Large intestine (tissue), 3 donors: ENCODE measurements at regions not wholly inside any gene's neighbourhood (a gene's known extent, or its start where the extent isn't known, plus 50 kb on each side); places are given as distances from the start of the nearest gene placed in this dataset.
A peak's percentile ranks its signal among the peaks of the same experiment; 100 is the strongest.

Experiments used
- DNase-seq, 2 donors: peaks; one replicate each; pipeline versions ENCODE4 v3.0.0 to v3.0.0-alpha.2; 2013
- H3K27ac ChIP-seq: one replicate; pipeline ENCODE4 v1.5.1; 2013; ENCODE audit warnings: low read length
- H3K27me3 ChIP-seq: 2 replicates; pipeline ENCODE4 v1.6.1; 2013; ENCODE audit warnings: low read length; ENCODE audit not compliant: control insufficient read depth, insufficient read depth
- H3K36me3 ChIP-seq: 2 replicates; pipeline ENCODE4 v1.6.1; 2013; ENCODE audit warnings: low read length; ENCODE audit not compliant: control insufficient read depth, insufficient read depth
- H3K4me1 ChIP-seq: one replicate; pipeline ENCODE4 v1.6.1; 2013; ENCODE audit warnings: low read length; ENCODE audit not compliant: control insufficient read depth, insufficient read depth
- H3K4me3 ChIP-seq: one replicate; pipeline ENCODE4 v1.5.1; 2013; ENCODE audit warnings: low read length
- H3K9me3 ChIP-seq: one replicate; pipeline ENCODE4 v1.6.1; 2013; ENCODE audit warnings: mild to moderate bottlenecking, low read depth, low read length, moderate library complexity; ENCODE audit not compliant: control insufficient read depth
- WGBS: methylation state at CpG from one replicate; pipeline ENCODE4 v1.1.5; 2013; ENCODE audit warnings: low lambda C conversion rate; ENCODE audit not compliant: insufficient coverage; 5-methylcytosine and 5-hydroxymethylcytosine counted together

GRCh38 chr17:65370669-65371131, 190.7 kb downstream of the AXIN2 start:
- Histone ChIP-seq H3K27me3 (no peaks in the 10 kb centered on the region), H3K4me3 (no peak overlapping the region), H3K4me1 (peaks cover 9% of the 10 kb centered on the region), H3K9me3 (peaks cover 3% of the 10 kb centered on the region), H3K36me3 (no peaks in the 10 kb centered on the region), H3K27ac (no peak overlapping the region)
- peak; percentile 53 to 80 for DNase-seq
- WGBS, result no CpG with 5 or more reads among the region's 15 CpGs

GRCh38 chr17:65368341-65368740, 193.1 kb downstream of the AXIN2 start:
- WGBS, result no CpG with 5 or more reads among the region's 4 CpGs
- peaks cover 11% of the 10 kb centered on the region for H3K9me3 ChIP-seq
- no peaks in the 10 kb centered on the region for H3K27me3 ChIP-seq

GRCh38 chr17:65366102-65366844, 195.2 kb downstream of the AXIN2 start:
- Histone ChIP-seq H3K27me3 (no peaks in the 10 kb centered on the region), H3K4me1 (peaks cover 9% of the 10 kb centered on the region), H3K36me3 (no peaks in the 10 kb centered on the region), H3K27ac (no peak overlapping the region), H3K9me3 (peaks cover 11% of the 10 kb centered on the region), H3K4me3 (no peak overlapping the region)
- no peak for DNase-seq
- 95% methylated on average over 3 of the region's 15 CpGs for WGBS

More at GRCh38 chr17:65368341-65368740, 193.1 kb downstream of the AXIN2 start:
- Histone ChIP-seq H3K4me1 (peaks cover 9% of the 10 kb centered on the region), H3K27ac (no peak overlapping the region), H3K36me3 (no peaks in the 10 kb centered on the region), H3K4me3 (no peak overlapping the region)
- no peak for DNase-seq

- no peak for DNase-seq
- Histone ChIP-seq H3K27ac (no peak overlapping the region), H3K9me3 (peaks cover 11% of the 10 kb centered on the region), H3K4me3 (no peak overlapping the region), H3K27me3 (no peaks in the 10 kb centered on the region), H3K4me1 (no peaks in the 10 kb centered on the region), H3K36me3 (no peaks in the 10 kb centered on the region)
- 83% methylated on average over 1 of the region's 11 CpGs for WGBS
Observed at GRCh38 chr17:65365169-65365568, 196.3 kb downstream of the AXIN2 start.

- Histone ChIP-seq H3K4me3 (no peak overlapping the region), H3K4me1 (no peaks in the 10 kb centered on the region), H3K27ac (no peak overlapping the region), H3K36me3 (no peaks in the 10 kb centered on the region), H3K9me3 (peaks cover 11% of the 10 kb centered on the region), H3K27me3 (no peaks in the 10 kb centered on the region)
- DNase-seq, result no peak
- WGBS, result no CpG with 5 or more reads among the region's 7 CpGs
Observed at GRCh38 chr17:65364438-65364837, 197.0 kb downstream of the AXIN2 start.

GRCh38 chr17:65362826-65363225, 198.6 kb downstream of the AXIN2 start:
- H3K9me3 ChIP-seq, result peaks cover 11% of the 10 kb centered on the region
- no peaks in the 10 kb centered on the region for H3K27me3 ChIP-seq
- H3K27ac ChIP-seq, result no peak overlapping the region
- DNase-seq, result no peak
- H3K4me1 ChIP-seq, result no peaks in the 10 kb centered on the region
- no peaks in the 10 kb centered on the region for H3K36me3 ChIP-seq
- no peak overlapping the region for H3K4me3 ChIP-seq
- WGBS, result 0% methylated on average over 1 of the region's 2 CpGs

GRCh38 chr17:65360961-65361552, 200.4 kb downstream of the AXIN2 start:
- DNase-seq, result no peak
- no peaks in the 10 kb centered on the region for H3K27me3 ChIP-seq
- no peak overlapping the region for H3K27ac ChIP-seq
- WGBS, result no CpG with 5 or more reads among the region's 14 CpGs
- H3K36me3 ChIP-seq, result no peaks in the 10 kb centered on the region
- no peak overlapping the region for H3K4me3 ChIP-seq
- H3K4me1 ChIP-seq, result no peaks in the 10 kb centered on the region
- peaks cover 10% of the 10 kb centered on the region for H3K9me3 ChIP-seq

GRCh38 chr17:65359016-65359415, 202.4 kb downstream of the AXIN2 start:
- WGBS, result no CpG with 5 or more reads among the region's 3 CpGs
- H3K36me3 ChIP-seq, result no peaks in the 10 kb centered on the region
- no peak overlapping the region for H3K4me3 ChIP-seq
- H3K4me1 ChIP-seq, result no peaks in the 10 kb centered on the region
- no peak overlapping the region for H3K27ac ChIP-seq
- no peak for DNase-seq
- H3K9me3 ChIP-seq, result peaks cover 2% of the 10 kb centered on the region
- H3K27me3 ChIP-seq, result no peaks in the 10 kb centered on the region

GRCh38 chr17:65356536-65356935, 204.9 kb downstream of the AXIN2 start:
- H3K9me3 ChIP-seq, result no peaks in the 10 kb centered on the region
- H3K27ac ChIP-seq, result no peak overlapping the region
- H3K36me3 ChIP-seq, result no peaks in the 10 kb centered on the region
- H3K4me1 ChIP-seq, result no peaks in the 10 kb centered on the region
- no CpG with 5 or more reads among the region's 5 CpGs for WGBS
- H3K27me3 ChIP-seq, result no peaks in the 10 kb centered on the region
- no peak for DNase-seq
- H3K4me3 ChIP-seq, result no peak overlapping the region

GRCh38 chr17:65355246-65355645, 206.2 kb downstream of the AXIN2 start:
- H3K27ac ChIP-seq, result no peak overlapping the region
- DNase-seq, result no peak
- H3K4me1 ChIP-seq, result no peaks in the 10 kb centered on the region
- H3K4me3 ChIP-seq, result no peak overlapping the region
- H3K27me3 ChIP-seq, result no peaks in the 10 kb centered on the region
- H3K36me3 ChIP-seq, result no peaks in the 10 kb centered on the region
- WGBS, result no CpG with 5 or more reads among the region's 4 CpGs
- H3K9me3 ChIP-seq, result no peaks in the 10 kb centered on the region

- H3K4me1 ChIP-seq, result no peaks in the 10 kb centered on the region
- H3K36me3 ChIP-seq, result no peaks in the 10 kb centered on the region
- DNase-seq, result no peak
- no peaks in the 10 kb centered on the region for H3K9me3 ChIP-seq
- H3K27me3 ChIP-seq, result no peaks in the 10 kb centered on the region
- no peak overlapping the region for H3K4me3 ChIP-seq
- H3K27ac ChIP-seq, result no peak overlapping the region
- WGBS, result no CpG with 5 or more reads among the region's 1 CpG
Observed at GRCh38 chr17:65349916-65350315, 211.5 kb downstream of the AXIN2 start.
